ENCODE measurements at regions not wholly inside any gene's neighbourhood (a gene's known extent, or its start where the extent isn't known, plus 50 kb on each side); places are given as distances from the start of the nearest gene placed in this dataset.
"Not testable (repeated sequence)": the region's sequence is repeated elsewhere in the genome, so short reads cannot be mapped to it uniquely, and the experiment has no call there.

DNA sequence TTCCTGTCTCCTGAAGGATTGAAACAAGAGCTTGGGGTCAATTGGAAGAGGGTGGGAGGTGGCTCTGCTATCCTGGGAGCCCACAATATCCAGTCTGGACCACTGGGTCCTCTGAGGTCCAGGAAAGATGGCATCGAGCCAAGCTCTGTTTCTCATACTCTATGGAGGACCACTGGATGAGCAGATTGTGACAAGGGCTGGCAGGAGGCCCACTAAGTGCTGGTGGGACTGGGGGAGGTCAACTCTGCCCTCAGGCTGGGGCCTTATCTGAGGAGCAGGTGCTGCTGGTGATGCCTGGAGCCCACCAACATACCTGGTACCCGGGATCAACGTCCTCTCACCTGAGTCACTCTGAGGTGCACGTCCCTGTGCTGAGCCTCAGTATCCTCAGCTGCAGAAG lies 142.4 kb downstream of the NDUFA10 start:
- no peak for DNase-seq (ENCODE audit: low read depth)

DNA sequence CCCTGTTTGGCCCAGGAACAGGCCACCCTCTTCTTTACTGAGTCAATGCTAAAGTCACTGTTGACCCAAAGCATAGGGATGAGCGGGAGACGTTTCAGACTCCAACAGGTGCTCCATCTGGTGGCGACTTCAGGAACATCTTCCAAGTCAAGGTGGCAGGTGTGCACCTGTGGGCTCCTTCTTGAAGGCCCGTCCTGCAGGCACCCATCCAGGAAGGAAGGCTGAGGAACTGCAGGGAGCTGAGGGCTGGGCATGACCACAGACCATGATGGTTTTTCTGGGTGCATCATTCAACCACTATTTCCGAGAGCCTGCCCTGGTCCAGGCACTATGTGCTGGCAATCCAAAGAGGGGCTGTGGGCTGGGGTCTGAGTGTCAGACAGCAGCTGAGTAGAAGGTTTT lies 142.8 kb downstream of the NDUFA10 start:
- DNase-seq (ENCODE audit: low read depth) = no peak

DNA sequence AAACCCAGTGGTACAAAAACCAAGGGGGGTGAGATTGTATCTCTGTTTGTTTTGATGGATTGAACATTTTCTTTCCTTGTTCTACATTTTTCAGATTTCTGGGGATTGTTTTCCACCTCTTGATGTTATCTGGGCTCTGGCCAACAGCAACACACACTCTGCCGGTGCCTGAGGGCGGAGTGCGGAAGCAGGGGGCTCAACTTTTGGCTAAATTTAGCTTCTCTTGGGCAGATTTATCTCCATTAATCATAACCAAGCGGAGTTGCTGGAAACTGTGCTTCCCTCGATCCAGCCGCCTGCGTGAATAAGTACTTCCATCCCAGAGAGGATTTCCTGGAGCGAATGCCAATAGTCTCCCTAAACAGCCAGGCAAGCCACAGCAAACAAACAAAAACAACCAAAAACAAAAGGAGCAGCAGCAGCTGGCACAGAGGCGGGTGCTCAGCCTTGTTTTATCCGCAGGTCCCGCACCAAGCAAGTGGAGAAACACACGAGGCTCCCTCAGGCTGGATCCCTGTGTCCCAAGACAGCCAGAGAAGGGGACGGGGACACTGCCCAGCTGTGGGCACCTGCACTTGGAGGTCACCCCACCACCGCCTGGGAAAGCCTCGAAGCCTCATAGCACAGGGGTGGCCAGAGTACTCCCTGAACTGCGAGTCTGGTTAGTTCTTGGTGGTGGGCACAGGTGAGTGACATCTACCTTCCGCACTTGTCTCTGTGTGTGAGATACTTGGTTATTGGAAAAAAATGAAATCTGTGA lies 143.4 kb downstream of the NDUFA10 start:
- DNase-seq (ENCODE audit: low read depth) = no peak

DNA sequence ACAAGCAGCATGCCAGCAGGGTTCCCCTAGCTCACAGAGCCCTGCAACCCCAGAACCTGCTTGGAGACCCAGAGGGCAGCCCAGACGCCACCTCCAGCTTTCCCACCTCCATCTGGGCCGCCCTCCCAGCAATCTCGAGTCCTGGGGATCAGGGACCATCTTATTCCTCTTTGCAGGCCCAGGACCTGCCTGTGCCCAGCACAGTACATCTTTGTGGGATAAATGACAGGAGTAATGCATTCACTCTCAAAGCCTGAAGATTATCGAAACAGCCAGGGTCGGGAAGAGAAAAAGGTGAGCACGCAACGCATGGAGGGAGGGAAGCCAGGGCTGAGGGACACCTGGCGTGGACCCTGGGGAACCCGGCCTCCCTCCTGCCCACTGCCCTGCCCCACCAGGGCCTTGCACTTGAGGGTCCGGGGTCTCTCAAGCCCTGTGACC lies 144.1 kb downstream of the NDUFA10 start:
- no peak for DNase-seq (ENCODE audit: low read depth)

GRCh38 chr2:239880396-239880795 lies 144.7 kb downstream of the NDUFA10 start:
- DNase-seq (ENCODE audit: low read depth) = no peak

DNA sequence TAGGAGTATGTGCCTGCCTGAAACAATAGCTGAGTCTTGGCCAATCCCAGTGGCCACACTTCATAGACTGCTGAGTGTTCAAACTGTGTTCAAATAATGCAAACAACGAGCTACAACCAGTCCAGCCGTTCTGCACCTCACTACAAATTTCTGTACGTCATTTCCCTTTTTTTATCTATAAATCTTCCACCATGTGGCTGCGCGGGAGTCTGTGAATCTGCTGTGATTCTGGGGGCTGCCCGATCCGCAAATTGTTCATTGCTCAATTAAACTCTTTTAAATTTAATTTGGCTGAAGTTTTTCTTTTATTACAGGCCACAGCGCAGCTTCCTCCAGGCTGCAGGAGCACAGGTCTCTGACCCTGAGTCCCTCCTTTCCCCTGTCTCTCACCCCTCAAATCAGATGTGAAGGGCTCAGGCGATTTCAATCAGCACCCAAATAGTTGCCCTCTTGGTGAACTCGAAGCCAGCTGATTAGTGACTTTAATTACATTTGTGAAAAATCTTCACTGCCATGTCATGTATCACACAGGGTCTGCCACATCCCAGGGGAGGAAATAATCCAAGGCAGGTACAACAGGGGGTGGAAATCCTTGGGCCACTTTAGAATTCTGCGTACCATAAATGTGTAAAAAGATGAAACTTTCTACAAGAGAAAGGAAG lies 145.6 kb downstream of the NDUFA10 start:
- no peak for DNase-seq (ENCODE audit: low read depth)

GRCh38 chr2:239878686-239879085 lies 146.5 kb downstream of the NDUFA10 start:
- DNase-seq (ENCODE audit: low read depth) = no peak

- no peak for DNase-seq (ENCODE audit: low read depth)
These were observed 148.2 kb downstream of the NDUFA10 start for GRCh38 chr2:239876948-239877289.

- no peak for DNase-seq (ENCODE audit: low read depth)
These were observed 148.7 kb downstream of the NDUFA10 start for GRCh38 chr2:239876271-239876947.

DNA sequence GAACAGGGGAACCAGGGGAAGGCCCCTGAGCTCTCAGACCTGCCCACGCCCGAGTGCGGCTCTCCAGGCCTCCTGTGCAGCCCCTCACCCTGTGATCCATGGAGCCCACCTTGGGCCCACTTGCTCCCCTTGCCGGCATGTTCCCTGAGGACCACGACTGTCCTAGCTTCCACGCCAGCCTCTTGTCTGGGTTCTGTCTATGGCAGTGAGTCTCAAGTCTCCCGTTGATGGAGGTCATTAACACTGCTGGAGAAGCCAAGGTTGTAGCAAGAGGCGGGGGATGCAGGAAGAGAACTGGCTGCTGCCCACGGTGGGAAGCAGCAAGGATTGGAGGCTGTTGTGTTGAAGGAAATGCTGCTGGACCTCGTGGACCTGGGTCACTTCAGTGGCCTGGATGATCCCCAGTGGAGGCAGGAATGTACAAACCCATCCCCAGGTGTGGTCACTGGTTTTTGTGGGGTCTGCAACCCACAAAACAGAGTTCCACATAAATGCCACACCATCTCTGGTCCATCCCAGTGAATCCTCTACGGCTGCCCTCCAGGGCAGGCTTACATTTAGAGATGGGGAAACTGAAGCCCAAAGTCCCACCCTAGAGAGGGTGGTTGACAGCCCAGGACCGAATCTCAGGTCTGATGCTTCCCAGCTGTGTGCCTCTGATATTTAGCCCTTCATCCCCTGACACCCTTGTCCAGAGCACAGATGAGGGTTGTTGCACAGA lies 150.3 kb downstream of the NDUFA10 start:
- DNase-seq (ENCODE audit: low read depth) = no peak

GRCh38 chr2:239873656-239874635 lies 151.2 kb downstream of the NDUFA10 start:
- no peak for DNase-seq (ENCODE audit: low read depth)

- no peak for DNase-seq (ENCODE audit: low read depth)
These were observed 153.4 kb downstream of the NDUFA10 start for GRCh38 chr2:239871481-239872435.

- DNase-seq (ENCODE audit: low read depth) = no peak
These were observed 154.3 kb downstream of the NDUFA10 start for GRCh38 chr2:239870863-239871262.

DNA sequence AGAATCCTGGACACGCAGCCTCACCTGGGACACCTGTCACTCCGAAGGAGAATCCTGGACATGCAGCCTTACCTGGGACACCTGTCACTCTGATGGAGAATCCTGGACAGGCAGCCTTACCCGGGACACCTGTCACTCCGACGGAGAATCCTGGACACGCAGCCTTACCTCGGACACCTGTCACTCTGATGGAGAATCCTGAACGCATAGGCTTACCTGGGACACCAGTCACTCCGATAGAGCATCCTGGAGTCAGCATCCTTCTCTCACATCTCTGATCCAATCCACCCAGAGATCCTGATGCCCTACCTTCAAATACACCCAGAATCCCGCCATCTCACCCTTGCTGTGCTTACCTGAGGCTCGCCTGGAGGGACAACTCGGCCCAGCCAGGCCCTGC lies 154.9 kb downstream of the NDUFA10 start:
- DNase-seq (ENCODE audit: low read depth) = no peak

DNA sequence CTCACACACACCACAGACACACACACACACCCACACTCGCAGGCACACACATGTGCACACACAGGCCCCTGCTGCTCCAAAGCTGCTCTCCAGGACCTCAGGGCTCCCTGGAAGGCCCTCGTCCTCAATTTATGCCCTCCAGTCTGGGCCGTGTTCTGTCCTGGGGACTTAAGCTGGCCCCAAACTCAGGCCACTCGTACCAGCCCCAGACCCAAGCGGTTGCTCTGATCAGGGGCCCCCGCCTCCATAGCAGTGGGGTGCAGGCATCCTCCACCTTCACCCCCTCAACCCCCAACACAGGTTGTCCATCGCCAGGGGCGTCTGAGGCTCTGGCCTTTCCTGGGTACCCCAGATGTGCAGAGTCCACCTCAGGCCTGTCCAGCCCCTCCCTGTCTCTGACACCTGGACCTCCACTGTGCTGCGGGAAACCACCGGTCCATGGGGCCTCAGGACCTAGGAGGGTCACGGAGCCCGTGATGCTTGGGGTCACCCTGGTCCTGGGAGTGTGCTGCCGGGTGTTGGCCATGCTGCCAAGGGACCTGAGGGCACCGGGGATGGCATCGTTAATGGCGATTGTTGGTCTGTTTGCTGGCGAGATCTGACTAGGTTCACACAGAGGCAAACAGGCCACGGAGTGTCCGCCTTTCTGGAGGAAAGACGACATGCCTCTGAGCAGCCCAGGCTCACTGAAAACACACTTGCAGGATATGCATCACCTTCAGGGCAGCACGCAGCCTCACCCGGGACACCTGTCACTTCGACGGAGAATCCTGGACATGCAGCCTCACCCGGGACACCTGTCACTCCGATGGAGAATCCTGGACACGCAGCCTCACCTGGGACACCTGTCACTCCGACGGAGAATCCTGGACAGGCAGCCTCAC lies 155.6 kb downstream of the NDUFA10 start:
- DNase-seq (ENCODE audit: low read depth) = no peak

GRCh38 chr2:239868556-239869181 lies 156.5 kb downstream of the NDUFA10 start:
- DNase-seq (ENCODE audit: low read depth) = no peak

DNA sequence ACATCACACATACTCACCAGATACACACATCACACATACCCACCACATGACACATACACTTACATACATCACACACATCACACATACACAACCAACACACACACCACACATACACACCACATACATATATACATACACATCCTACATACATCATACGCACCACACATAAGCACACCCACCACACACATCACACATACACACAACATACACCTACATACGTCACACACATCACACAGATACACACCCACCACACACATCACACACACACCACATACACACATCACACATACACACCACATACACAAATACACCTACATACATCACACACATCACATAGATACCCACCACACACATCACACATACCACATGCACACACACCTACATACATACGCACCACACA lies 158.4 kb downstream of the NDUFA10 start:
- no peak for DNase-seq (ENCODE audit: low read depth)

GRCh38 chr2:239866350-239866749 lies 158.8 kb downstream of the NDUFA10 start:
- DNase-seq (ENCODE audit: low read depth) = no peak

DNA sequence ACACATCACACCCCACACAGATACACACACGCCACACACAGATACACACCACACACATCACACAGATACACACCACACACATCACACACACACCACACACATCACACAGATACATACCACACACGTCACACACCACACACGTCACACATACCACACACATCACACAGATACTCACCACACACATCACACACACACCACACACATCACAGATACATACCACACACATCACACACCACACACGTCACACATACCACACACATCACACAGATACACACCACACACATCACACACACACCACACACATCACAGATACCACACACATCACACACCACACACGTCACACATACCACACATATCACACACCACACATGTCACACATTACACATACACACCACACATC lies 159.3 kb downstream of the NDUFA10 start:
- not testable (repeated sequence) for DNase-seq (ENCODE audit: low read depth)
